Right atrium auricular region (tissue), 2 donors: ENCODE measurements at regions not wholly inside any gene's neighbourhood (a gene's known extent, or its start where the extent isn't known, plus 50 kb on each side); places are given as distances from the start of the nearest gene placed in this dataset.

ENCODE experiments used
- DNase-seq: peaks from one replicate; pipeline ENCODE4 v3.0.0-alpha.2; 2019; ENCODE audit warnings: low spot score
- H3K27ac ChIP-seq, 2 donors: fragments of 200-600 bp; sonication (generic); 1 replicate in 1 of 2; 2 replicates in 1 of 2; pipeline ENCODE4 v1.5.1; 2016 to 2019
- H3K27me3 ChIP-seq, 2 donors: fragments of 200-600 bp; sonication (generic); one replicate each; pipeline versions ENCODE4 v1.5.1 to v1.6.0; 2017 to 2019
- H3K36me3 ChIP-seq: fragments of 200-600 bp; sonication (generic); one replicate; pipeline ENCODE4 v1.5.1; 2016
- H3K4me1 ChIP-seq, 2 donors: fragments of 200-600 bp; sonication (generic); one replicate each; pipeline versions ENCODE4 v1.5.1 to v1.6.0; 2017 to 2019
- H3K4me3 ChIP-seq, 2 donors: fragments of 200-600 bp; sonication (generic); 1 replicate in 1 of 2; 2 replicates in 1 of 2; pipeline ENCODE4 v1.5.1; 2017 to 2019; ENCODE audit warnings: mild to moderate bottlenecking in 1 of 2, moderate library complexity in 1 of 2
- H3K9me3 ChIP-seq, 2 donors: fragments of 200-600 bp; sonication (generic); one replicate each; pipeline ENCODE4 v1.5.1; 2019
- CTCF ChIP-seq, 2 donors: fragments of 200-600 bp; sonication (generic); IDR thresholded peaks; one replicate each; pipeline ENCODE4 v1.5.1; 2019; ENCODE audit warnings: antibody characterized with exemption in 2 of 2

DNA sequence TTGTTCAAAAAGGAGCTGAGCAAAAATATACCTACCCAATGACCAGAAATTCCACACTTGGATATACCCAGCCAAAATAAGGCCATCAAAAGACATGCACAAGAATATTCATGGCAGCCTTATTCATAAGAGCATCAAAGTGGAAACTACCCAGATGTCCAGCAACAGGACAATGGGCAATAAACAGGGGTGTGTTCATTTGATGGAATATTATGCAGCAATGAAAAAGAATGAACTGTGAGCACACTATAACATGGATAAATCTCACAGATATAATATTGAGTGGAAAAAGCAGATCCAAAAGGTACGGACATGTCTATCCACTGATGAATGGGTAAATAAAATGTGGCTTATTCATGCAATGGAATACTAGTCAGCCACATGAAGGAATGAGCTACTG lies 209.2 kb upstream of the LHX5 start:
- H3K4me1 ChIP-seq = no peaks in the 10 kb centered on the region
- no peak for DNase-seq
- no peaks in the 10 kb centered on the region for H3K27me3 ChIP-seq
- H3K4me3 ChIP-seq = no peak overlapping the region
- H3K9me3 ChIP-seq = no peaks in the 10 kb centered on the region
- H3K36me3 ChIP-seq = no peaks in the 10 kb centered on the region
- TF ChIP-seq CTCF (IDR thresholded peaks at IDR 0.05) = no peak
- no peak overlapping the region for H3K27ac ChIP-seq

DNA sequence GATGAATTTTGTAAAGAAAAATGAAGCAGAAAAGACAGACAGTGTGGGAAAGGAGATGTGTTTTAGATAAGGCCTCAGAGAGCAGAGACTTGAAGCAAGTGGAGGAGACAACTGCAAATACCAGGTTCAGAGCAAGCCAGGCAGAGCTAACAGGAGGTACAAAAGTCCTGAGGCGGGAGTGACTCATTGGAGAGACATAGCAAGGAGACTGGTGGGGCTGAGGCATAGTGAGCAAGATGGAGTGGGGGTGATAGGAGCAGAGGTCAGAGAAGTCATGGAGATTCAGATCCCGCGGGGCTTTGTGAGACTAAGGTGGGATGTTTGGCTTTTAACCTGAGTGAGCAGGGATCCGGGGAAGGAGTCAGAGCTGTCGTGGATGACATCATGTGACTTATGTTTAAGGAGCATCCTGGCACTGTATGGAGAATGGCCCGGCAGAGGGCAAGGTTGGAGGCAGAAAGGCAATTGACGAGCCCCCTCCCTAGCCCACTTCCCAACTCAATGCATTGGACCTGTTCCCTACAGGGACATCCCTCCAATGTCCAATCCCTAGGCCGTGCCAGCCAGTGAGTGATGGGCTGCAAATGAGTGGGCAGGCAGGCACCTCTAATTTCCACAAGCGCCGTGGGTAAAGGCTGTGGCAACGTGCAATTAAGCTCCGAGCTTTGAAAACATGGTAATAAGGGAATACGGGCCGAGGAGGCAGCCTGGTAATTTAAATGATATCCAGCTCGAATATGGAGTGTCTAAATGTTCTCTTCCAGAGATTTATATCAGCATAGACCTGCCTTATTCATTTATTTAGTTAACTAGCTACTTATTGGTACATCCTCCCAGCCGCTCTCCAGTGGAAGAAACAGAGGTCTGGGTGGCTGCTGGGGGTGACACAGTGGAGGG lies 206.8 kb upstream of the LHX5 start:
- no peak overlapping the region for H3K4me3 ChIP-seq
- no peaks in the 10 kb centered on the region for H3K4me1 ChIP-seq
- H3K27ac ChIP-seq = no peak overlapping the region
- no peaks in the 10 kb centered on the region for H3K36me3 ChIP-seq
- H3K27me3 ChIP-seq = no peaks in the 10 kb centered on the region
- no peak for TF ChIP-seq CTCF (IDR thresholded peaks at IDR 0.05)
- no peaks in the 10 kb centered on the region for H3K9me3 ChIP-seq
- DNase-seq = no peak

DNA sequence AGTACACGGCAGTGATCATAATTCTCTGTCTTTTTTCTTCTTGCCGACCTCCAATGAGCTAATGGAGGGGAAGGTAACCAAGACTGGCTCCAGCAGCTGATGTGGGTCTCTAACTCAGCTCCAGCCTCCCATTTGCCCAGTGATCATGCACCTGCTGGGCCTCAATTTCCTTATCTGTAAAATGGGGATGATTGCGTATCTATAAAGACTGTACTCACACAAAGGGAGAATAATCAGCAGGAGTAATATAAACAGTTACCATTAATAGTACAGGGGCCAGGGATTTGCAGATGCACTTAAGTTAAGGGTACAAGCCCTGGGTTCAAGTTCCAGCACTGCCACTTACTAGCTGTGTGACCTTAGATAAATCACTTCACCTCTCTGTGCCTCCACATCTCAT lies 204.9 kb upstream of the LHX5 start:
- H3K36me3 ChIP-seq = no peaks in the 10 kb centered on the region
- no peak overlapping the region for H3K4me3 ChIP-seq
- H3K4me1 ChIP-seq = no peaks in the 10 kb centered on the region
- DNase-seq = no peak
- H3K9me3 ChIP-seq = no peaks in the 10 kb centered on the region
- H3K27me3 ChIP-seq = no peaks in the 10 kb centered on the region
- H3K27ac ChIP-seq = no peak overlapping the region
- no peak for TF ChIP-seq CTCF (IDR thresholded peaks at IDR 0.05)

GRCh38 chr12:113676117-113676516 lies 204.4 kb upstream of the LHX5 start:
- DNase-seq = no peak
- H3K9me3 ChIP-seq = no peaks in the 10 kb centered on the region
- H3K4me1 ChIP-seq = no peaks in the 10 kb centered on the region
- TF ChIP-seq CTCF (IDR thresholded peaks at IDR 0.05) = no peak
- no peaks in the 10 kb centered on the region for H3K27me3 ChIP-seq
- no peaks in the 10 kb centered on the region for H3K36me3 ChIP-seq
- H3K4me3 ChIP-seq = no peak overlapping the region
- no peak overlapping the region for H3K27ac ChIP-seq

- no peak for DNase-seq
- Histone ChIP-seq H3K4me1 (no peaks in the 10 kb centered on the region), H3K36me3 (no peaks in the 10 kb centered on the region), H3K4me3 (no peak overlapping the region), H3K27ac (no peak overlapping the region), H3K27me3 (no peaks in the 10 kb centered on the region), H3K9me3 (no peaks in the 10 kb centered on the region)
- no peak for TF ChIP-seq CTCF (IDR thresholded peaks at IDR 0.05)
These were observed 203.3 kb upstream of the LHX5 start for GRCh38 chr12:113674996-113675395.

DNA sequence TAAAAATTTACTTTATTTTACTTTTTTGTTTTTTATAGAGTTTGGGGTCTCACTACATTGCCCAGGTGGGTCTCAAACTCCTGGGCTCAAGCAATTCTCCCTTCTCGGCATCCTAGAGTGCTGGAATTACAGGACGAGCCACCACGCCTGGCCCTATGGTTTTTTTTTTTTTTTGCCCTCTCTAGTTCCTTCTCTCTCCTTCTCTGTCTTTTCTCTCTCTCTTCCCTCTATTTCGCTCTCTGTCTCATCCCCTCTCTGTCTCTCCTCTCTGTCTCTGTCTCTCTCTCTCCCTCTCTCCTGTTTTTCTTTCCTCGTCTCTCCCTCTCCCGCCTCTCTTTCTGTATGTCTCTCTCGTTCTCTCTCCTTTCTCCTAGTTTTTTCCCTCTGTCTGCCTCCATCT lies 202.6 kb upstream of the LHX5 start:
- DNase-seq = no peak
- no peak for TF ChIP-seq CTCF (IDR thresholded peaks at IDR 0.05)
- H3K27me3 ChIP-seq = peaks cover 0 to 4% of the 10 kb centered on the region in 2 donors

More for the DNA sequence above, 202.6 kb upstream of the LHX5 start:
- no peaks in the 10 kb centered on the region for H3K4me1 ChIP-seq
- no peak overlapping the region for H3K27ac ChIP-seq
- no peak overlapping the region for H3K4me3 ChIP-seq
- H3K36me3 ChIP-seq = no peaks in the 10 kb centered on the region
- H3K9me3 ChIP-seq = no peaks in the 10 kb centered on the region
